Lung (tissue), 11 donors: ENCODE measurements at regions not wholly inside any gene's neighbourhood (a gene's known extent, or its start where the extent isn't known, plus 50 kb on each side); places are given as distances from the start of the nearest gene placed in this dataset.
"Not testable (repeated sequence)": the region's sequence is repeated elsewhere in the genome, so short reads cannot be mapped to it uniquely, and the experiment has no call there.

Source experiments
- ATAC-seq: fragments of 200-7000 bp; cut with Tn5 transposase; one replicate; pipeline ENCODE4 v1.9.1; 2020; ENCODE audit warnings: moderate number of reproducible peaks; ENCODE audit not compliant: insufficient read depth, low FRiP score
- DNase-seq, 3 donors: peaks; one replicate each; pipeline ENCODE4 v3.0.0-alpha.2; 2013 to 2017
- H3K27ac ChIP-seq, 2 donors: one replicate each; pipeline ENCODE4 v1.5.1; 2013; ENCODE audit warnings: mild to moderate bottlenecking in 2 of 2, moderate library complexity in 2 of 2, control low read depth in 1 of 2, inconsistent platforms in 1 of 2, low read depth in 1 of 2, low read length in 1 of 2
- H3K27me3 ChIP-seq, 3 donors: one replicate each; pipeline ENCODE4 v1.5.1; 2013; ENCODE audit warnings: low read length in 2 of 3; ENCODE audit not compliant: control insufficient read depth in 3 of 3, insufficient read depth in 3 of 3
- H3K36me3 ChIP-seq, 4 donors: one replicate each; pipeline ENCODE4 v1.5.1; 2013; ENCODE audit warnings: low read length in 4 of 4, mild to moderate bottlenecking in 1 of 4, moderate library complexity in 1 of 4; ENCODE audit not compliant: control insufficient read depth in 4 of 4, insufficient read depth in 4 of 4
- H3K4me1 ChIP-seq, 5 donors: one replicate each; pipeline ENCODE4 v1.5.1; 2013; ENCODE audit warnings: low read length in 5 of 5, mild to moderate bottlenecking in 2 of 5, moderate library complexity in 1 of 5; ENCODE audit not compliant: control insufficient read depth in 5 of 5, insufficient read depth in 5 of 5
- H3K4me3 ChIP-seq: one replicate; pipeline ENCODE4 v1.5.1; 2013; ENCODE audit warnings: mild to moderate bottlenecking, control low read depth, moderate library complexity
- H3K9ac ChIP-seq, 2 donors: one replicate each; pipeline ENCODE4 v1.5.1; 2013; ENCODE audit warnings: low read length in 2 of 2, control low read depth in 1 of 2; ENCODE audit not compliant: insufficient read depth in 1 of 2
- H3K9me3 ChIP-seq, 4 donors: one replicate each; pipeline ENCODE4 v1.5.1; 2013; ENCODE audit warnings: low read length in 3 of 4, mild to moderate bottlenecking in 1 of 4, moderate library complexity in 1 of 4; ENCODE audit not compliant: control insufficient read depth in 4 of 4, insufficient read depth in 3 of 4
- WGBS, 2 donors: extraction: QIAGEN DNeasy Blood & Tissue Kit; methylation state at CpG; one replicate each; pipeline ENCODE4 v1.1.7; 2013; 5-methylcytosine and 5-hydroxymethylcytosine counted together
- TF ChIP-seq, protein P1 (sequence below): IDR thresholded peaks from 2 replicates; pipeline ENCODE4 v1.5.1; 2012; ENCODE audit warnings: mild to moderate bottlenecking; ENCODE audit errors: control extremely low read depth, extremely low read depth
- donor health status: control.
- donor health status: control.
- donor health status: Bipolar disorder and iron deficiency.
- donor health status: healthy.
- donor health status: DM: yes; HTN: yes; CAD: no.

DNA sequence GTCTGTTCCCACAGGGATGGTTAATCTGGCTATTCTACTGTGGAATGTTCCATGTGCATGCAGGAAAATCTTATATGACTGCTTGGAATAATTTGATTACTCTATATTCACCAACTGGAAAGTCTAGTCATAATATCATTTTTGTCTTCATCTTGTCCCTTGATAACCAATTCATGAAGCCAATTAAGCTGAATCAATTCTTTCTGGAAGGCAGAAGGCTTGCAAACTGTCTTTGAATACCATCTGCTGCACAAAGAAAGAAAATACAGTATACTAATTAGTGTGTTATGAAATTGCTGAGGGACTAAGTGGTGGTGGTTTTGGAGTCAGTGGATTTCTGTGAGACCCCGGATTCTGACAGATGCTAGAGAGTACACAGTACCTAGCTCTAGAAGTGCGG, 546.5 kb upstream of the MIS18BP1 start:
- Histone ChIP-seq H3K27me3 (no peaks in the 10 kb centered on the region), H3K27ac (no peak overlapping the region), H3K9me3 (peaks cover 0 to 4% (median 0%) of the 10 kb centered on the region in 4 donors), H3K4me1 (no peaks in the 10 kb centered on the region), H3K9ac (no peak overlapping the region), H3K4me3 (no peak overlapping the region), H3K36me3 (no peaks in the 10 kb centered on the region)
- DNase-seq (no peak), ATAC-seq (no peak)
- TF ChIP-seq, protein P1, sequence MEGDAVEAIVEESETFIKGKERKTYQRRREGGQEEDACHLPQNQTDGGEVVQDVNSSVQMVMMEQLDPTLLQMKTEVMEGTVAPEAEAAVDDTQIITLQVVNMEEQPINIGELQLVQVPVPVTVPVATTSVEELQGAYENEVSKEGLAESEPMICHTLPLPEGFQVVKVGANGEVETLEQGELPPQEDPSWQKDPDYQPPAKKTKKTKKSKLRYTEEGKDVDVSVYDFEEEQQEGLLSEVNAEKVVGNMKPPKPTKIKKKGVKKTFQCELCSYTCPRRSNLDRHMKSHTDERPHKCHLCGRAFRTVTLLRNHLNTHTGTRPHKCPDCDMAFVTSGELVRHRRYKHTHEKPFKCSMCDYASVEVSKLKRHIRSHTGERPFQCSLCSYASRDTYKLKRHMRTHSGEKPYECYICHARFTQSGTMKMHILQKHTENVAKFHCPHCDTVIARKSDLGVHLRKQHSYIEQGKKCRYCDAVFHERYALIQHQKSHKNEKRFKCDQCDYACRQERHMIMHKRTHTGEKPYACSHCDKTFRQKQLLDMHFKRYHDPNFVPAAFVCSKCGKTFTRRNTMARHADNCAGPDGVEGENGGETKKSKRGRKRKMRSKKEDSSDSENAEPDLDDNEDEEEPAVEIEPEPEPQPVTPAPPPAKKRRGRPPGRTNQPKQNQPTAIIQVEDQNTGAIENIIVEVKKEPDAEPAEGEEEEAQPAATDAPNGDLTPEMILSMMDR: no peak
- WGBS, 2 donors: 88 to 94% methylated on average over 2 of the region's 2 CpGs

DNA sequence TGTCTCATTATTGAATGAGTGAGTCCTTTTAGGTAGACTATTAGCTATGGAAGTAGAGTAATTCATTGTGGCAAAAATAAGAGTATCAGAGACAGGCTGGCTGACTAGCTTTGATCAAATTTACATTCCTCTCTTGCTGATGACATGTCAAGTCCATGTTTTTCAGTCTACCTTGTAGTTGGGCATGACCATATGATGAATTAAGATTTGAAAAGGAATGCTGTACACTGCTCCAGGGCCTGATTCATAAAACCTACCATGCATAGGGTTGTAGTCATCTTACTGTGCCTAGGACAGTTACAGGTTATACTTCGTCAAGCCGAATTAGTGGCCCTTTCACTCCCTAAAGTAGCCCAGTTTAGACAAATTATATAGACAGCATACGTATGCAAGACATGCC, 545.7 kb upstream of the MIS18BP1 start:
- TF ChIP-seq, protein P1: no peak
- Histone ChIP-seq H3K4me3 (no peak overlapping the region), H3K9me3 (peaks cover 0 to 4% (median 0%) of the 10 kb centered on the region in 4 donors), H3K4me1 (no peaks in the 10 kb centered on the region), H3K36me3 (no peaks in the 10 kb centered on the region), H3K9ac (no peak overlapping the region), H3K27me3 (no peaks in the 10 kb centered on the region), H3K27ac (no peak overlapping the region)
- 88 to 89% methylated on average over 3 of the region's 3 CpGs for WGBS, 2 donors
- ATAC-seq: no peak
- DNase-seq: no peak

DNA sequence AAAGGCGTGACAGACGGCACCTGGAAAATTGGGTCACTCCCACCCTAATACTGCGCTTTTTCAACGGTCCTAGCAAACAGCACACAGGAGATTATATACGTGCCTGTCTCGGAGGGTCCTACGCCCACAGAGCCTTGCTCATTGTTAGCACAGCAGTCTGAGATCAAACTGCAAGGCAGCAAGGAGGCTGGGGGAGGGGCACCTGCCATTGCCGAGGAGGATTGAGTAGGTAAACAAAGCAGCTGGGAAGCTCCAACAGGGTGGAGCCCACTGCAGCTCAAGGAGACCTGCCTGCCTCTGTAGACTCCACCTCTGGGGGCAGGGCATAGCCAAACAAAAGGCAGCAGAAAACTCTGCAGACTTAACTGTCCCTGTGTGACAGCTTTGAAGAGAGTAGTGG, 543.0 kb upstream of the MIS18BP1 start:
- ATAC-seq, H3K36me3 ChIP-seq, H3K4me3 ChIP-seq, H3K27ac ChIP-seq, H3K27me3 ChIP-seq, H3K9me3 ChIP-seq, H3K4me1 ChIP-seq, H3K9ac ChIP-seq, DNase-seq: not testable (repeated sequence)
- 77 to 87% methylated on average over 8 of the region's 8 CpGs for WGBS, 2 donors

DNA sequence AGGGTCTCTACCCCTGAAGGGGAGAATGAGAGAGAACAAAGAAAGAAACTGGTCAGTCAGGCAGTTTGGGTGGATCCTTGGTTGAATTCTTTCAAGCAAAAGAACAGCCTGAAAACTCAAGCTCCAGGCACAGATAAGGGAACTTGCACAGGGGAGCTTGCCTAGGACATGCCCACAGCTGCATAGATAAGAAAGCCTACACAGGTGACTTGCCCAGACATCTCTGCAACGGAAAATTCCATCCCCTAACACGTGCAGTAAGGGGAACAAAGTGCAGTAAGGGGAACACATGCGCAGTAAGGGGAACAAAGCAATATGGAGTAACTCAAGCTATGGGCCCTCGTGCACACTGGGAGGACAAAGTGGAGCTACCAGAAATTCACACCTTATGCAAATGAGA, 540.1 kb upstream of the MIS18BP1 start:
- no peak for DNase-seq

More for the DNA sequence above, 540.1 kb upstream of the MIS18BP1 start:
- H3K27me3 ChIP-seq: no peaks in the 10 kb centered on the region
- H3K36me3 ChIP-seq: no peaks in the 10 kb centered on the region
- no peak for ATAC-seq
- no peak overlapping the region for H3K9ac ChIP-seq
- no peaks in the 10 kb centered on the region for H3K4me1 ChIP-seq
- no peak overlapping the region for H3K27ac ChIP-seq
- no peak overlapping the region for H3K4me3 ChIP-seq
- TF ChIP-seq, protein P1: no peak
- peaks cover 0 to 11% (median 2%) of the 10 kb centered on the region in 4 donors for H3K9me3 ChIP-seq
- 81 to 83% methylated on average over 4 of the region's 4 CpGs for WGBS, 2 donors
